Vagina (tissue), 2 donors: ENCODE measurements at regions not wholly inside any gene's neighbourhood (a gene's known extent, or its start where the extent isn't known, plus 50 kb on each side); places are given as distances from the start of the nearest gene placed in this dataset.

Experiments
- POLR2A ChIP-seq, 2 donors: fragments of 450-650 bp; IDR thresholded peaks; one replicate each; pipeline ENCODE4 v1.6.1; 2017; ENCODE audit warnings: antibody characterized with exemption in 2 of 2, mild to moderate bottlenecking in 2 of 2, moderate library complexity in 2 of 2
- POLR2AphosphoS5 ChIP-seq, 2 donors: sonication (generic); formaldehyde crosslinking; IDR thresholded peaks; one replicate each; pipeline ENCODE4 v1.9.0; 2017; ENCODE audit warnings: antibody characterized with exemption in 2 of 2, mild to moderate bottlenecking in 2 of 2, low read depth in 1 of 2; ENCODE audit not compliant: insufficient read depth in 1 of 2
- TF ChIP-seq, protein P1 (sequence below), 3 experiments: fragments of 450-650 bp in 2 of 3; fragments of 200-600 bp in 1 of 3; sonication (generic) in 1 of 3; IDR thresholded peaks; one replicate each; pipeline ENCODE4 v1.5.1; 2017 to 2019; ENCODE audit warnings: antibody characterized with exemption in 3 of 3, mild to moderate bottlenecking in 2 of 3, moderate library complexity in 2 of 3

DNA sequence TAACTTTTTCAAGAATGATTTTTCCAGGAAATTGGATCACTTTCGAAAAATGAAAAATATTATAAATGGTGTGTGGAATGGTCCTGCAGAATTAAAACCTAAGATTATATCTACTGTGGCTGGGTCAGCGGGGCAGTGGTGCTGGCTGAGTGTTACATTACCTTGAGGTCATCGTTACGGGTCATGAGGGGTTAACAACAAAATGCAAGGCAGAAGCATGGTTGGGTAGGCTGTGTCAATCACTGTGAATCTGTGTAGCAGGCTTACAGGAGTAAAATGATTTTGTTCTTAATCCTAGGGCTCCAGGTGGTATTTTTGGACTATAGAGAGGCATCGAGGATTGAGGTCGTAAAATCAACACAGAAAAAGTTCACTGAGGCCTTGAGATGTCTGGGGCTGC, 105.2 kb upstream of the AMOT start:
- TF ChIP-seq, protein P1, sequence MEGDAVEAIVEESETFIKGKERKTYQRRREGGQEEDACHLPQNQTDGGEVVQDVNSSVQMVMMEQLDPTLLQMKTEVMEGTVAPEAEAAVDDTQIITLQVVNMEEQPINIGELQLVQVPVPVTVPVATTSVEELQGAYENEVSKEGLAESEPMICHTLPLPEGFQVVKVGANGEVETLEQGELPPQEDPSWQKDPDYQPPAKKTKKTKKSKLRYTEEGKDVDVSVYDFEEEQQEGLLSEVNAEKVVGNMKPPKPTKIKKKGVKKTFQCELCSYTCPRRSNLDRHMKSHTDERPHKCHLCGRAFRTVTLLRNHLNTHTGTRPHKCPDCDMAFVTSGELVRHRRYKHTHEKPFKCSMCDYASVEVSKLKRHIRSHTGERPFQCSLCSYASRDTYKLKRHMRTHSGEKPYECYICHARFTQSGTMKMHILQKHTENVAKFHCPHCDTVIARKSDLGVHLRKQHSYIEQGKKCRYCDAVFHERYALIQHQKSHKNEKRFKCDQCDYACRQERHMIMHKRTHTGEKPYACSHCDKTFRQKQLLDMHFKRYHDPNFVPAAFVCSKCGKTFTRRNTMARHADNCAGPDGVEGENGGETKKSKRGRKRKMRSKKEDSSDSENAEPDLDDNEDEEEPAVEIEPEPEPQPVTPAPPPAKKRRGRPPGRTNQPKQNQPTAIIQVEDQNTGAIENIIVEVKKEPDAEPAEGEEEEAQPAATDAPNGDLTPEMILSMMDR (IDR thresholded peaks at IDR 0.05) = no peak
- no peak for TF ChIP-seq POLR2AphosphoS5 (IDR thresholded peaks at IDR 0.05; ENCODE audit: insufficient read depth in 1 of 2, low read depth in 1 of 2)
- no peak for TF ChIP-seq POLR2A (IDR thresholded peaks at IDR 0.05)
